ENCODE measurements at regions not wholly inside any gene's neighbourhood (a gene's known extent, or its start where the extent isn't known, plus 50 kb on each side); places are given as distances from the start of the nearest gene placed in this dataset.

GRCh38 chr3:89692601-89693000, 585.2 kb downstream of the EPHA3 start:
- H3K79me2 ChIP-seq (ENCODE audit: low read depth) = no peaks in the 10 kb centered on the region
- no peak overlapping the region for H3K27ac ChIP-seq
- H3K4me1 ChIP-seq (replicated peaks; ENCODE audit: insufficient read depth) = peaks cover 2% of the 10 kb centered on the region; the same call in 1 of the 2 replicates
- no peak overlapping the region for H3K4me2 ChIP-seq
- H3K9me2 ChIP-seq (ENCODE audit: insufficient read depth) = no peaks in the 10 kb centered on the region
- no peak overlapping the region for H2AFZ ChIP-seq
- H3F3A ChIP-seq (ENCODE audit: insufficient read depth, low read depth) = no peaks in the 10 kb centered on the region
- BruUV-seq (replicated peaks) = no TSS peak
- no peaks in the 10 kb centered on the region for H4K20me1 ChIP-seq (ENCODE audit: insufficient read depth)
- DNase-seq = no peak
- H3K4me3 ChIP-seq = no peak overlapping the region
- H3K36me3 ChIP-seq (ENCODE audit: low read depth) = no peaks in the 10 kb centered on the region
- no peaks in the 10 kb centered on the region for H3K27me3 ChIP-seq (ENCODE audit: insufficient read depth, low read depth)
- TF ChIP-seq CTCF (conservative IDR thresholded peaks at IDR 0.05) = no peak
- no peak for TF ChIP-seq EZH2 (IDR thresholded peaks at IDR 0.05; ENCODE audit: low read depth)
- CTCF ChIA-PET = no interaction called here
- intact Hi-C loops (cut with micrococcal nuclease; ENCODE audit: unreplicated experiment) = no loop called here
- POLR2A ChIA-PET (ENCODE audit: unreplicated experiment) = no interaction called here
- no peaks in the 10 kb centered on the region; the same call in 1 of the 2 replicates for H3K9me3 ChIP-seq (ENCODE audit: insufficient read depth, low read depth)

GRCh38 chr3:89697321-89697916, 590.0 kb downstream of the EPHA3 start:
- Histone ChIP-seq H3K4me1 (replicated peaks; ENCODE audit: insufficient read depth) (peaks cover 4% of the 10 kb centered on the region; the same call in 1 of the 2 replicates), H3F3A (ENCODE audit: insufficient read depth, low read depth) (no peaks in the 10 kb centered on the region), H3K36me3 (ENCODE audit: low read depth) (no peaks in the 10 kb centered on the region), H3K9me3 (ENCODE audit: insufficient read depth, low read depth) (no peaks in the 10 kb centered on the region), H3K4me2 (no peak overlapping the region), H3K9me2 (ENCODE audit: insufficient read depth) (no peaks in the 10 kb centered on the region), H3K27me3 (ENCODE audit: insufficient read depth, low read depth) (no peaks in the 10 kb centered on the region), H3K4me3 (no peak overlapping the region), H4K20me1 (ENCODE audit: insufficient read depth) (no peaks in the 10 kb centered on the region), H3K27ac (no peak overlapping the region), H2AFZ (no peak overlapping the region), H3K79me2 (ENCODE audit: low read depth) (no peaks in the 10 kb centered on the region)
- ChIA-PET POLR2A (ENCODE audit: unreplicated experiment) (no interaction called here), CTCF (no interaction called here)
- BruUV-seq (replicated peaks) = no TSS peak
- TF ChIP-seq CTCF (conservative IDR thresholded peaks at IDR 0.05) (no peak), EZH2 (IDR thresholded peaks at IDR 0.05; ENCODE audit: low read depth) (no peak)
- peak in 1 of 2 experiments; percentile 48 for DNase-seq
- intact Hi-C loops (cut with micrococcal nuclease; ENCODE audit: unreplicated experiment) = no loop called here

- intact Hi-C loops (cut with micrococcal nuclease; ENCODE audit: unreplicated experiment) = no loop called here
- no peaks in the 10 kb centered on the region for H4K20me1 ChIP-seq (ENCODE audit: insufficient read depth)
- H3F3A ChIP-seq (ENCODE audit: insufficient read depth, low read depth) = no peaks in the 10 kb centered on the region
- H2AFZ ChIP-seq = no peak overlapping the region
- H3K9me3 ChIP-seq (ENCODE audit: insufficient read depth, low read depth) = no peaks in the 10 kb centered on the region
- H3K27me3 ChIP-seq (ENCODE audit: insufficient read depth, low read depth) = no peaks in the 10 kb centered on the region
- H3K9me2 ChIP-seq (ENCODE audit: insufficient read depth) = no peaks in the 10 kb centered on the region
- no peaks in the 10 kb centered on the region for H3K36me3 ChIP-seq (ENCODE audit: low read depth)
- H3K4me3 ChIP-seq = no peak overlapping the region
- H3K27ac ChIP-seq = no peak overlapping the region
- ChIA-PET CTCF (no interaction called here), POLR2A (ENCODE audit: unreplicated experiment) (no interaction called here)
- H3K79me2 ChIP-seq (ENCODE audit: low read depth) = no peaks in the 10 kb centered on the region
- H3K4me2 ChIP-seq = no peak overlapping the region
- no TSS peak for BruUV-seq (replicated peaks)
- no peak for TF ChIP-seq CTCF (conservative IDR thresholded peaks at IDR 0.05)
- no peak for TF ChIP-seq EZH2 (IDR thresholded peaks at IDR 0.05; ENCODE audit: low read depth)
- DNase-seq = no peak
- peaks cover 4% of the 10 kb centered on the region; the same call in 1 of the 2 replicates for H3K4me1 ChIP-seq (replicated peaks; ENCODE audit: insufficient read depth)
Measured at GRCh38 chr3:89698208-89698830, 590.9 kb downstream of the EPHA3 start.
